ENCODE measurements at regions not wholly inside any gene's neighbourhood (a gene's known extent, or its start where the extent isn't known, plus 50 kb on each side); places are given as distances from the start of the nearest gene placed in this dataset.

GRCh38 chr4:56200275-56200674 lies 187.0 kb downstream of the AASDH start:
- peak; percentile 19 for DNase-seq

- DNase-seq: no peak
Measured at GRCh38 chr4:56198265-56198664, 189.0 kb downstream of the AASDH start.

- DNase-seq: peak; percentile 60
Measured at GRCh38 chr4:56197387-56197786, 189.9 kb downstream of the AASDH start.

- no peak for DNase-seq
Measured at GRCh38 chr4:56195025-56195424, 192.3 kb downstream of the AASDH start.

GRCh38 chr4:56191534-56191933 lies 195.8 kb downstream of the AASDH start:
- no peak for DNase-seq

- no peak for DNase-seq
Measured at GRCh38 chr4:56187688-56188087, 199.6 kb downstream of the AASDH start.

- no peak for DNase-seq
Measured at GRCh38 chr4:56186808-56187523, 200.3 kb downstream of the AASDH start.

GRCh38 chr4:56185901-56186300 lies 201.4 kb downstream of the AASDH start:
- no peak for DNase-seq

- no peak for DNase-seq
Measured at GRCh38 chr4:56184214-56184613, 203.1 kb downstream of the AASDH start.

- no peak for DNase-seq
Measured at GRCh38 chr4:56183344-56183959, 203.8 kb downstream of the AASDH start.

GRCh38 chr4:56182356-56182755 lies 204.9 kb downstream of the AASDH start:
- no peak for DNase-seq

GRCh38 chr4:56181140-56181953 lies 205.9 kb downstream of the AASDH start:
- peak; percentile 55 for DNase-seq

- DNase-seq: no peak
Measured at GRCh38 chr4:56169061-56169460, 218.2 kb downstream of the AASDH start.

GRCh38 chr4:56164907-56165306 lies 216.2 kb downstream of the CEP135 start:
- DNase-seq: no peak

GRCh38 chr4:56160636-56161035 lies 211.9 kb downstream of the CEP135 start:
- DNase-seq: no peak

- no peak for DNase-seq
Measured at GRCh38 chr4:56158483-56158882, 209.7 kb downstream of the CEP135 start.

- no peak for DNase-seq
Measured at GRCh38 chr4:56156141-56156540, 207.4 kb downstream of the CEP135 start.

GRCh38 chr4:56155432-56155831 lies 206.7 kb downstream of the CEP135 start:
- no peak for DNase-seq

- DNase-seq: peak; percentile 82
Measured at GRCh38 chr4:56149591-56149990, 200.8 kb downstream of the CEP135 start.

GRCh38 chr4:56148428-56148827 lies 199.7 kb downstream of the CEP135 start:
- peak; percentile 50 for DNase-seq

- DNase-seq: peak; percentile 49
Measured at GRCh38 chr4:56147371-56147770, 198.6 kb downstream of the CEP135 start.

GRCh38 chr4:56146956-56147355 lies 198.2 kb downstream of the CEP135 start:
- DNase-seq: no peak

- no peak for DNase-seq
Measured at GRCh38 chr4:56142088-56142487, 193.3 kb downstream of the CEP135 start.

Data from fibroblast of skin of right quadriceps (primary cell).